ENCODE measurements at regions not wholly inside any gene's neighbourhood (a gene's known extent, or its start where the extent isn't known, plus 50 kb on each side); places are given as distances from the start of the nearest gene placed in this dataset.

- no peak for TF ChIP-seq POLR2A (IDR thresholded peaks at IDR 0.05; ENCODE audit: low read length)
- no peak for TF ChIP-seq GATA1 (IDR thresholded peaks at IDR 0.05; ENCODE audit: low read depth, low read length)
These were observed 206.7 kb upstream of the PTPRZ1 start for GRCh38 chr7:121666306-121666705.
